GM12878 (cell line): ENCODE measurements at regions not wholly inside any gene's neighbourhood (a gene's known extent, or its start where the extent isn't known, plus 50 kb on each side); places are given as distances from the start of the nearest gene placed in this dataset.

Experiments used
- ATF2 ChIP-seq: IDR thresholded peaks from 2 replicates; pipeline ENCODE4 v1.6.1; 2012; ENCODE audit warnings: low read length, inconsistent platforms
- CEBPB ChIP-seq, 2 experiments: fragments of 150-350 bp in 1 of 2; IDR thresholded peaks; 2 replicates each; pipeline ENCODE4 v1.6.1; 2012 to 2014; ENCODE audit warnings: low read depth in 2 of 2, low read length in 2 of 2, borderline replicate concordance in 1 of 2, inconsistent platforms in 1 of 2
- CREB1 ChIP-seq: IDR thresholded peaks from 2 replicates; pipeline ENCODE4 v1.6.1; 2012; ENCODE audit warnings: low read depth, mild to moderate bottlenecking, inconsistent platforms
- CTCF ChIP-seq, 3 experiments: IDR thresholded peaks in 2 of 3; conservative IDR thresholded peaks in 1 of 3; 2 replicates each; pipeline ENCODE4 v1.5.1; 2011; ENCODE audit warnings: low read depth in 3 of 3, low read length in 3 of 3, mild to moderate bottlenecking in 3 of 3, control low read depth in 2 of 3, moderate library complexity in 2 of 3, inconsistent platforms in 1 of 3, mixed read lengths in 1 of 3; ENCODE audit not compliant: control insufficient read depth in 2 of 3, insufficient read depth in 1 of 3; ENCODE audit errors: extremely low read depth in 1 of 3
- EP300 ChIP-seq, 2 experiments: fragments of 150-350 bp in 1 of 2; IDR thresholded peaks; 2 replicates each; pipeline ENCODE4 v1.6.1; 2011 to 2012; ENCODE audit warnings: low read depth in 2 of 2, low read length in 2 of 2, borderline replicate concordance in 1 of 2, improper control_type of control experiment in 1 of 2, inconsistent platforms in 1 of 2; ENCODE audit not compliant: control insufficient read depth in 1 of 2
- HDAC6 ChIP-seq: fragments of 200-600 bp; sonication (generic); IDR thresholded peaks from one replicate; pipeline ENCODE4 v1.8.0; 2017; ENCODE audit warnings: antibody characterized with exemption; ENCODE audit not compliant: unreplicated experiment
- NFXL1 ChIP-seq: fragments of 450-650 bp; IDR thresholded peaks from 2 replicates; pipeline ENCODE4 v1.6.1; 2017; ENCODE audit warnings: antibody characterized with exemption, mild to moderate bottlenecking, borderline replicate concordance
- POLR2A ChIP-seq: IDR thresholded peaks from 2 replicates; pipeline ENCODE4 v1.6.1; 2011; ENCODE audit warnings: low read depth, mild to moderate bottlenecking, low read length
- SMC3 ChIP-seq: IDR thresholded peaks from 2 replicates; pipeline ENCODE4 v1.6.1; 2011; ENCODE audit warnings: low read length, improper control_type of control experiment, borderline replicate concordance
- SRF ChIP-seq, 2 experiments: IDR thresholded peaks; 2 replicates each; pipeline ENCODE4 v1.6.1; 2011; ENCODE audit warnings: low read depth in 2 of 2, low read length in 2 of 2, mild to moderate bottlenecking in 1 of 2, moderate library complexity in 1 of 2
- ZNF217 ChIP-seq: fragments of 450-650 bp; IDR thresholded peaks from 2 replicates; pipeline ENCODE4 v1.6.1; 2017; ENCODE audit warnings: antibody characterized with exemption, mild to moderate bottlenecking

- no peak for TF ChIP-seq NFXL1
- no peak for TF ChIP-seq CREB1
- TF ChIP-seq SMC3: no peak
- no peak for TF ChIP-seq POLR2A
- TF ChIP-seq CEBPB (IDR thresholded peaks at IDR 0.05; ENCODE audit: borderline replicate concordance in 1 of 2, low read depth in 2 of 2, low read length in 2 of 2): no peak
- no peak for TF ChIP-seq ATF2
- no peak for TF ChIP-seq HDAC6
- no peak for TF ChIP-seq CTCF (IDR thresholded peaks at IDR 0.05 in 2 of 3, conservative IDR thresholded peaks at IDR 0.05 in 1 of 3; ENCODE audit: control insufficient read depth in 2 of 3, extremely low read depth in 1 of 3, insufficient read depth in 1 of 3, low read depth in 3 of 3, low read length in 3 of 3)
- no peak for TF ChIP-seq EP300 (IDR thresholded peaks at IDR 0.05; ENCODE audit: borderline replicate concordance in 1 of 2, control insufficient read depth in 1 of 2, low read depth in 2 of 2, low read length in 2 of 2)
- no peak for TF ChIP-seq ZNF217
- no peak for TF ChIP-seq SRF (IDR thresholded peaks at IDR 0.05; ENCODE audit: low read depth in 2 of 2, low read length in 2 of 2)
Observed at GRCh38 chr1:172944931-172945330, 105.8 kb downstream of the TNFSF18 start.
